Pons (tissue), 1 donor: ENCODE measurements at regions not wholly inside any gene's neighbourhood (a gene's known extent, or its start where the extent isn't known, plus 50 kb on each side); places are given as distances from the start of the nearest gene placed in this dataset.
"Not testable (repeated sequence)": the region's sequence is repeated elsewhere in the genome, so short reads cannot be mapped to it uniquely, and the experiment has no call there.

ENCODE experiments used
- DNase-seq: peaks from one replicate; pipeline ENCODE4 v3.0.0-alpha.2; 2016; ENCODE audit warnings: low spot score

DNA sequence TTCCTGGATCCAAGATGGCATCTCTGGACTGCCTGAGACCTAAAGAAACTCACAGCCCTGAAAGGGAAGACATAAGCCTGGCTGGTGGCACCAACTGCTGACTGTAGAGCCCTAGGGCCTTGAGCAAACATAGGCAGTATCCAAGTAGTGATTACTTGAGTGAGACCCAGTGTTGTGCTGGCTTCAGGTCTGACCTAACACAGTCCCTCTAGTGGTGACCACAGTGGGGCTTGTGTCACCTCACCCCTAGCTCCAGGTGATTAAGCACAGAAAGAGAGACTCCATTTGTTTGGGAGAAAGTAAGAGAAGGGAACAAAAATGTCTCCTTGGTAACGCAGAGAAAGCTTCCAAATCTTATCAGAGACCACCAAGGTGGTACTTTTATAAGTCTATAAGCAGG, 496.3 kb upstream of the HTR2C start:
- DNase-seq: no peak

DNA sequence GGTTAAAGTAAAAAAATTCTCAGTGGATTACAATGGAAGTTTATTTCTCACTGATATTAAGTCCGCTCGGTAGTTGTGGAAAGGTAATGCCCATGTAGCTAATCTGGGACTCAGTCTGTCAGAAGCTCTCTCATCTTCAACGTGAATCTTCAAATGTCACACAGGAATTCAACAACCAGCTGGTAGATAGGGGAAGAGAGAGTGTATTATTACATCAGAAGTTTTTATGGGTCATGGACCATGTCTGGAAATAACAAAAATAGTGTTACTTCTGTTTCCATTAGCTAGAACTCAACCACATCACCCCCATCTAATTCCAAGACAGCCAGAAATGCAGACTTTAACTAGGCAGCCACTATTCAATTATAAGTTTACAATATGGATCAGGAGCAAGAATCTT, 506.1 kb upstream of the HTR2C start:
- DNase-seq: no peak

DNA sequence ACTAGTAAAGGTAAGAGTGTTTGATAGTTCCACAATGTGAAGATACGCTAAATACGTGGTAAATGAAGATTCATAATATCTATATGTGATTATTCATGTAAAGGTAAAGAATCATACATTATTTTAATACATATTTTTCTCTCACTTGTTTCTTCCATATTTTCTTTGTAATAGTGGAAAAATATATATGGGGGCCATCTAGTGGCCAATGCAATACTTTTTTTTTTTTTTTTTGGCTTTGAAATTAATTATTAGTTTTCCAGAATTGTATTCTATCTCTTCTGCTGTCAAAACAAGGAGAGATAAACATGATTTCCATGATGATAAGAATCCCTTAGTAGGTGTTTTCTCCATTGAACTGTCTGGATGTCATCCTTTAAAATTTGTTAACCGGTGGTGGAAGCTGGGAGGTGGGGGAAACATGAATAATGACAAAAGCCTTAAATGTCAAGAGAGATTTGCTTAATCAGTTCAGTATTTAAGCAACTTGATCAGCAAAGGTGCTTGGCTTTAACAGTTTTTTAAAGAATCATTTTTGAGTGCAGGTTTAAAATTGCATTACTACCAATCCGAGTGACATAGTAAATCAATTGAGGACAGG, 508.7 kb upstream of the HTR2C start:
- DNase-seq: no peak

DNA sequence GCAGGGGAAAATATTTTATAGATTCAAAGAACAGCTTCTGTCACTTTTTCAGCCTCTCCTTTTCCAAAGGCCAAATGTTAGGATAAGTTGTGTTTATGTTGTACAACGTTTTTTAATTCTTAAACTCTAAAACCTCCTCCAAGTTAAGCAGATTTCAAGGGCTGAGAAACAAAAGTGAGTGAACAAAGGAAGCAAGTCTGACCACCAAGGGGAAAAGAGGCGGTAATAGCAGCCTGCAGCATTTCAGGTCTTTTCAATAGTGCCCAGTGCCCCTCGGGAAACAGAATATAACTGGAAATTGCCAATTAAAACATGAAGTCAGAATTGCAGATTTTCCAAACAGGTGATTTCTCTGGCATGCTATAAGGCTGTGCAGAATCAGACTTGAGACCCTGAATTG, 510.0 kb upstream of the HTR2C start:
- DNase-seq: no peak

- no peak for DNase-seq
Observed at GRCh38 chrX:114071412-114071811, 512.5 kb upstream of the HTR2C start.

DNA sequence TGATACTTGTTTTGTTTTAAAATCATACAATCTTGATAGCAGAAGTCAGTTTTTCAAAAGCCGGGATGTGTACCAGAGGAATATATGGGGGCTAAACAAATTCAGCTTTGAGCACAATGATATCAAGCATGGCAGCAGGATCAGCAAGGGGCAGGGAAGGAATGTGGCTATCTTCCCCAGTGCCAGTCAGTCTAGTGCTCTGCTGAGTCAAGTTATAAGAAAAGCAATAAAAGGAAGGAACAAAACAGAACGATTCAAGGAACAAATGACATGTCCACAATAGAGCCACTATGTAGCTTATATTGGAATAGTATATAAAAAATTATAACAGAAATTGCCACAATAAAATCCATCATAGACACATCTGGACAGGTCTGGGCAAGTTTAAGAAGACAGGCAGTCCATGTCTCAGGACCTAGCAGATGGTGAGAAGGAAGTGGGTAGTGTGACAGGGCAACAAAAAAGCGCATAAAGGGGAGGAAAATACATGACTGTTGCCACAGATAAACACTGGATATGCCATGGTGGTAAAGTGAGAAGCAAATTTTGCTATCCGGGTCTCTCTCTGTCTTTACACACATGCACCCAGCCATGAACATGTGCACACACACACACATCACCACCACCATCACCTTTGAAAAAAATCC, 518.2 kb upstream of the HTR2C start:
- DNase-seq: no peak

GRCh38 chrX:114061226-114061625, 522.7 kb upstream of the HTR2C start:
- no peak for DNase-seq

DNA sequence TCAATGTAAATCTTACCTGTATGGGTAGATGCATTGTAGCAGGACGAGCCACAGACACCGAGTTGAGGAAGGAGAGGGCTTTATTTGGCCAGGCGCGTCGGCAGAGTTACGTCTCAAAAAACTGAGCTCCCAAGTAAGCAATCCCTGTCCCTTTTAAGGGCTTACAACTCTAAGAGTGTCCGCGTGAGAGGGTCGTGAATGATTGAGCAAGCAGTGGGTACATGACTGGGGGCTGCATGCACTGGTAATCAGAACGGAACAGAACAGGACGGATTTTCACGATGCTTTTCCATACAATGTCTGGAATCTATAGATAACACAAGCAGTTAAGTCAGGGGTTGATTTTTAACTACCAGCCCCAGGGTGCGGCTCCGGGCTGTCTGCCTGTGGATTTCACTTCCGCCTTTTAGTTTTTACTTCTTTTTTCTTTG, 524.9 kb upstream of the HTR2C start:
- peak; percentile 2 for DNase-seq

- not testable (repeated sequence) for DNase-seq
Observed at GRCh38 chrX:114057422-114057821, 526.5 kb upstream of the HTR2C start.

- no peak for DNase-seq
Observed at GRCh38 chrX:114051667-114052315, 532.1 kb upstream of the HTR2C start.

GRCh38 chrX:114050075-114050796, 533.6 kb upstream of the HTR2C start:
- DNase-seq: no peak

DNA sequence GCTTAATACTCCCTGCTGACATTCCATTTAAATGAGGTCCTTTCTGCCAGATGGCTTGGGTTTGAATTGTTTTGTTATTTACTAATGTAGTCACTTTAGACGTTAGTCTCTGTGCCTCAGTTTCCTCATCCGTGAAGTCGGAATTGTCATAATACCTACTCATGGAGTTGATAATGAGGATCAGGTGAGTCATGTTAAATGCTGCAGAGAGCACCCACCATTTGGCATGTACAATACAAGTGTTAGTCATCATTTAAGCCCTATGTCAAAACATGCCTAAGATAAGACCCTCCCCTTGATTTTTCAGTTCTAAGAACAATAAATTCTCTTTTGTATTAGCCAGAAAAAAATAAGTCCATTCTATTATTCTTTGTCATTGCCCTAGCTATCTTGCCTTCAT, 534.8 kb upstream of the HTR2C start:
- DNase-seq: no peak

GRCh38 chrX:114047558-114047957, 536.3 kb upstream of the HTR2C start:
- DNase-seq: no peak

- no peak for DNase-seq
Observed at GRCh38 chrX:114046695-114047279, 537.1 kb upstream of the HTR2C start.

GRCh38 chrX:114041470-114041869, 542.4 kb upstream of the HTR2C start:
- DNase-seq: not testable (repeated sequence)

DNA sequence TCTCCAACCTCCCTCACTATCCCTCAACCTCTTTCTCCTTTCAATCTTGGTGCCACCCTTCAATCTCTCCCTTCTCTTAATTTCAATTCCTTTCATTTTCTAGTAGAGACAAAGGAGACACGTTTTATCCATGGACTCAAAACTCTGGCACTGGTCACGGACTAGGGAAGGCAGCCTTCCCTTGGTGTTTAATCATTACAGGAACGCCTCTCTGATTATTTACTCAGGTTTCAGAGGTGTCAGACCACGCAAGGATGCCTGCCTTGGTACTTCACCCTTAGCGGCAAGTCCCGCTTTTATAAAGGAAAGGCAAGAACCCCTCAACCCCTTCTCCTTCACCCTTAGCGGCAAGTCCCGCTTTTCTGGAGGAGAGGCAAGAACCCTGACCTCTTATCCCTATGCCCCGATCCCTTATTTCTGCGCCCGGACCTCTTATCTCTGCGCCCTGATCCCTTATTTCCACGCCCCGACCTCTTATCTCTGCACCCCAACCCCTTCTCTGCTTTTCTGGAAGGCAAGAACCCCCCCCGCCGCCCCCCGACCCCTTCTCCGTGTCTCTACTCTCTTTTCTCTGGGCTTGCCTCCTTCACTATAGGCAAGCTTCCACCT, 543.1 kb upstream of the HTR2C start:
- not testable (repeated sequence) for DNase-seq

DNA sequence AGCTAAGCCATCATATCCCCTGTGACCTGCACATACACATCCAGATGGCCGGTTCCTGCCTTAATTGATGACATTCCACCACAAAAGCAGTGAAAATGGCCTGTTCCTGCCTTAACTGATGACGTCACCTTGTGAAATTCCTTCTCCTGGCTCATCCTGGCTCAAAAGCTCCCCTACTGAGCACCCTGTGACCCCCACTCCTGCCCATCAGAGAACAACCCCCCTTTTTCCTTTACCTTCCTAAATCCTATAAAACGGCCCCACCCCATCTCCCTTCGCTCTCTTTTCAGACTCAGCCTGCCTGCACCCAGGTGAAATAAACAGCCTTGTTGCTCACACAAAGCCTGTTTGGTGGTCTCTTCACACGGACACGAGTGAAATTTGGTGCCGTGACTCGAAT, 543.8 kb upstream of the HTR2C start:
- DNase-seq: not testable (repeated sequence)

DNA sequence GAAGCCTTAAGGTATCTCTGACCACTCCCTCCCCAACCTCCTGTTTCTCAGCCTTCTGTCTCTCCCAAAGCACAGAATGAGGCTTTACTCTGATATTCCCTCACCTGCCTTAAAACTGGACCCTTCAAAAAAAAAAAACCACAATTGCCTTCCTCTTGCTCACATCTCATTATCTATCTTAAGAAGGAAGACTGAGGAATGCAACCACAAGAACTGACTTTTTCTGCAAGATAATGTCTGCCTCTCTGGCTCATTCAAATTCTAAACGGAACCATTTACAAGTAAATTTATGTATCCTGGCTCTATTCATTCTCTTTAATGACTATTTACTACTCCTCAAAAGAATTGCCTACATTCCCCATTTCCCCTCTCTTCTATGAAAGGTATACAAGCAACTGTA, 545.5 kb upstream of the HTR2C start:
- DNase-seq: no peak

DNA sequence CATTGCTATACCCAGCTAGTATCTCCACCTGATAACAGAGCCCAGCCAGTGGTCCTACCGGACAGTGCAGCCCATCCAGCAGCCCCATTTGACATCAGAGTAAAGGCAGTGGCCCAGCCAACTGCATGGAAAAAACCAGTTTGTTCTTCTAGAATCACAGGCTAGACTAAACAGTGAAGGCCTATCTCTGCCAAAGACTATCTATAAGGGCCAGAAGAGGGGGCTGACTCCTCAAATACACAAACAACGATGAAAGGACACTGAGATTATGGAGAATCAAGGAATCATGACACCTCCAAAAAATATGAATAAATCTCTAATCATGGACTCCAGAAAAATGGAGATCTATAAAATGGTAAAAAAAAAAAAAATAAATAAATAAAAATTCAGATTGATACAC, 546.4 kb upstream of the HTR2C start:
- no peak for DNase-seq

DNA sequence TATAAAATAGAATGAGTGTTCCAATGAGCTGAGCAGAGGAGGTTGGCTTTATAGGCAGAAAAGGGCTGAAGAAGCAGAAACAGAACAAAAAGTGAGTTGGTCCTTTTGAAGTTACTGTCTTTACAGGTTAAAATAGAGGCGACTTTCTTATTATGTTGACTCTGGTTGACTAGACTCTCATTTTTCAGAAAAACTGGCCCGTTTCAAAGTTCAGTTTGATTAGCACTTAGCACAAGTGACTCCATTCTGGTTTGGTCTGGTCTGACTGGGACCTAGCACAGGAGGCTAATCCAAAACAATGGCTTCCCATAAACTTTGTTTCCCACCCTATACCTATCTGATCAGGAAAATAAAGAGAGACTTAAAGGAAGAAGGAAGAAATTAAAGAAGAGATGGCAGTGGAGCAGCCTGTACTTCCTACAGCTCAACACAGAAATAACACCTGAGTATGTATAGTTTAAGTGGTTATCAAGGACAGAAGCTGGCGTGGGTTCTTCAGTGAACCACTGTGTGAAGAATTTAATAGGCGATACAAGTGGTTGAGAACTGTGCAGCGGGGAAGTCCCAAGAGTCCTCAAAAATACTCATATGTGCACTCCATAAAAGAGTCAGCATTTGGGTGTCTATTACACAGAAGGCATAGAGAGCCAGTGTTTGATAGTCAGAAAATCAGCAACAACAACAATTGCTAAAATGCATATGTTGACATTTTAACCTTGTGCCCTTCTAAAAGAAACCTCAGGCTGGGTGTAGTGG, 554.8 kb upstream of the HTR2C start:
- DNase-seq: no peak

DNA sequence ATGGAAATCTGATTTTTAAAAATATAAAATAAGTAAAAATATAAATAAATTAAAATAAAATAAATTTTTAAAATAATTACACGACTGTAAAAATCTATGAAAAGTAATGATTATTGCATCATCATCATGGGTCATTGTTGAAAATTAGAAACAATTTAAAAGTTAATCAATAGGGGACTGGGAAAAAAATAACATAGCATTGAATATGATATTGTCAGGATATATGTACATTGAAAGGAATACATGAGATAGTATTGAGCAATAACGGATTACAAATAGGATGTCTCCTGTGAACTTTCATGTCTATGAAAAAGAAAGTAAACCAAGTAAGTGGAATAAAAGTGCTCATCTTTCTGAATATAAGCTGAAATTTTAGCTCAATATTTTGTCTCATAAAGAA, 566.8 kb upstream of the HTR2C start:
- no peak for DNase-seq
